D721Med (cell line): ENCODE measurements at regions not wholly inside any gene's neighbourhood (a gene's known extent, or its start where the extent isn't known, plus 50 kb on each side); places are given as distances from the start of the nearest gene placed in this dataset.

ENCODE experiments used
- DNase-seq: peaks from one replicate; pipeline ENCODE4 v3.0.0; 2011; ENCODE audit warnings: low spot score; ENCODE audit not compliant: insufficient read length
- FAIRE-seq: peaks from 2 replicates; lab custom pipeline; 2011; peaks lifted over from hg19 to GRCh38; lab: Jason Lieb, UNC
- TF ChIP-seq, protein P1 (sequence below): IDR thresholded peaks from 2 replicates; pipeline ENCODE4 v1.5.1; 2012; ENCODE audit warnings: mild to moderate bottlenecking, control low read depth; ENCODE audit not compliant: insufficient read depth; ENCODE audit errors: missing control alignments

- FAIRE-seq (no peak), DNase-seq (no peak)
- TF ChIP-seq, protein P1, sequence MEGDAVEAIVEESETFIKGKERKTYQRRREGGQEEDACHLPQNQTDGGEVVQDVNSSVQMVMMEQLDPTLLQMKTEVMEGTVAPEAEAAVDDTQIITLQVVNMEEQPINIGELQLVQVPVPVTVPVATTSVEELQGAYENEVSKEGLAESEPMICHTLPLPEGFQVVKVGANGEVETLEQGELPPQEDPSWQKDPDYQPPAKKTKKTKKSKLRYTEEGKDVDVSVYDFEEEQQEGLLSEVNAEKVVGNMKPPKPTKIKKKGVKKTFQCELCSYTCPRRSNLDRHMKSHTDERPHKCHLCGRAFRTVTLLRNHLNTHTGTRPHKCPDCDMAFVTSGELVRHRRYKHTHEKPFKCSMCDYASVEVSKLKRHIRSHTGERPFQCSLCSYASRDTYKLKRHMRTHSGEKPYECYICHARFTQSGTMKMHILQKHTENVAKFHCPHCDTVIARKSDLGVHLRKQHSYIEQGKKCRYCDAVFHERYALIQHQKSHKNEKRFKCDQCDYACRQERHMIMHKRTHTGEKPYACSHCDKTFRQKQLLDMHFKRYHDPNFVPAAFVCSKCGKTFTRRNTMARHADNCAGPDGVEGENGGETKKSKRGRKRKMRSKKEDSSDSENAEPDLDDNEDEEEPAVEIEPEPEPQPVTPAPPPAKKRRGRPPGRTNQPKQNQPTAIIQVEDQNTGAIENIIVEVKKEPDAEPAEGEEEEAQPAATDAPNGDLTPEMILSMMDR: no peak
Measured at GRCh38 chr13:103546271-103546670, 480.1 kb upstream of the SLC10A2 start.

DNA sequence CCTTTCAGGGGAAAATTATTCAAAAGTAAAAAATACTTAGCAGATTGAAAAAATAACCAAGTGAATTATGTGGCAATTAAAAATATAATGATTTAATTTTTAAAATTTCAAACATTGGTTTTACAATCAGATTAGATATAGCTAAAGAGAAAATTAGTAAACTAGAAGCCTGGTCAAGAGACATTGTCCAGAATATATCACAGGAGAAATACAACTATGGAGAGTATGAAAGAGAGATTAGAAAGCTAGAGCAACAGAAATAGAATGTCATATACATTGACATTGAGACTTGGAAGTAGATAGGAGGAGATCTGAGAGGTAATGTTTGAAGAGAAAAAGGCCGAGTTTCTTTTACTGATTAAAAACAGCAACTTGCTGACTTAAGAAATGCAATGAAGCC, 476.4 kb upstream of the SLC10A2 start:
- FAIRE-seq: no peak
- TF ChIP-seq, protein P1: no peak

GRCh38 chr13:103540382-103540765, 474.2 kb upstream of the SLC10A2 start:
- DNase-seq: no peak
- FAIRE-seq: peak; percentile 48
- TF ChIP-seq, protein P1: no peak

More for the DNA sequence above, 476.4 kb upstream of the SLC10A2 start:
- no peak for DNase-seq

DNA sequence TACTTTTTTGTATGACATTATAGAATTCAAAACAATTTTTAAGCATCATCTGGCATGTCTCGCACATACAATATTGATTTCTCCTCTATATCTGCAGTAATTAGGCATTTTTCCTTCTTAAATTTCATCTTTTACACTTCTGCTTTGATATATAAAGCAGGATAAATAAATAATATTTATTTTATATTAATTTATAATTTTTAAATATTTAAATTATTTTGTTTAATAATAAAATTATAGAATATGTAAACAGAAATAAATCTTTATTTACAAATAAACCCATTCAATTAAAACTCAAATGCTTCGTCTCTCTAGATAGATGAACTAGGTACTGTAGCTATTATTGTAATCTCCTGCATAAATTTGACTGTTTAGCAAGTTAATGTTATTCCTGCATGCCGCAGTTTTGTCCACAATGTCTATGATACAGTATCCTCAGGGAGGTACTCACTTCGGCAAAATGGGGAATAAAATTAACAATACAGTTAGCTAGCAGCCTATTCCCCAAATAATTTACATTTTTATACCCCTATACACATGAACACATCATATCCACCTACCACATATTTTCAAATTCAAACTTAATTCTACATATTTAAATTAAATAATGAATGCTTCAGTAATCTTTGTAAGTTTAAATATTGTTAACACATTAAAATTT, 473.6 kb upstream of the SLC10A2 start:
- DNase-seq (no peak), FAIRE-seq (no peak)
- TF ChIP-seq, protein P1: no peak

GRCh38 chr13:103539265-103539664, 473.0 kb upstream of the SLC10A2 start:
- FAIRE-seq (no peak), DNase-seq (no peak)
- TF ChIP-seq, protein P1: no peak

- TF ChIP-seq, protein P1: no peak
- FAIRE-seq (no peak), DNase-seq (no peak)
Measured at GRCh38 chr13:103537616-103538015, 471.4 kb upstream of the SLC10A2 start.

DNA sequence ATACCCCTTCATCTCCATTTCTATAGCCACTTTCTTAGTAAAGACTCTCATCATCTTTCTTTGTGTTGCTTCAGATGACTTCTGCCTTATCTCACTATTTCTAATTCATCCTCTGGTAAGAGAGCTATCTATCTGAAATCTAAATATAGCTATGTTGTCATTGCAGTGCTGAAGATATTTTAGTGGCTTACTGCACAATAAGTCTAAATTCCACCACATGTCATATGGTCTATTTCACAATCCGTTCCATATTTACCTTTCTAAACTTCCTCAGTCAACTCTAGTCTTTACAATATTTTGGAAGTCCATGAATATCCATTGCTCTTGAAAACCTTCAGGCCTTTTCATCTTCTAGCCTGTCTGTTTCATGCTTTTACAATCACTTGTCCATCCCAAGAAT, 465.1 kb upstream of the SLC10A2 start:
- FAIRE-seq (no peak), DNase-seq (no peak)
- TF ChIP-seq, protein P1: no peak
